Duodenal mucosa (tissue), 2 donors: ENCODE measurements at regions not wholly inside any gene's neighbourhood (a gene's known extent, or its start where the extent isn't known, plus 50 kb on each side); places are given as distances from the start of the nearest gene placed in this dataset.
"Not testable (repeated sequence)": the region's sequence is repeated elsewhere in the genome, so short reads cannot be mapped to it uniquely, and the experiment has no call there.

Source experiments
- H3K27ac ChIP-seq: one replicate; pipeline ENCODE4 v1.7.0; 2013; ENCODE audit warnings: low read depth, low read length
- H3K27me3 ChIP-seq, 2 donors: one replicate each; pipeline ENCODE4 v1.7.0; 2013; ENCODE audit warnings: low read length in 2 of 2, control low read depth in 1 of 2; ENCODE audit not compliant: insufficient read depth in 2 of 2, control insufficient read depth in 1 of 2
- H3K36me3 ChIP-seq, 2 donors: one replicate each; pipeline ENCODE4 v1.7.0; 2013; ENCODE audit warnings: low read length in 2 of 2, control low read depth in 1 of 2; ENCODE audit not compliant: insufficient read depth in 2 of 2, control insufficient read depth in 1 of 2
- H3K4me1 ChIP-seq, 2 donors: one replicate each; pipeline ENCODE4 v1.7.0; 2013; ENCODE audit warnings: low read length in 2 of 2, control low read depth in 1 of 2; ENCODE audit not compliant: insufficient read depth in 2 of 2, control insufficient read depth in 1 of 2
- H3K4me3 ChIP-seq, 2 donors: one replicate each; pipeline ENCODE4 v1.7.0; 2013; ENCODE audit warnings: low read length in 2 of 2, low read depth in 1 of 2
- H3K9ac ChIP-seq, 2 donors: one replicate each; pipeline ENCODE4 v1.7.0; 2013; ENCODE audit warnings: low read length in 2 of 2, low read depth in 1 of 2
- H3K9me3 ChIP-seq, 2 donors: one replicate each; pipeline ENCODE4 v1.7.0; 2013; ENCODE audit warnings: low read length in 2 of 2, control low read depth in 1 of 2; ENCODE audit not compliant: control insufficient read depth in 1 of 2

DNA sequence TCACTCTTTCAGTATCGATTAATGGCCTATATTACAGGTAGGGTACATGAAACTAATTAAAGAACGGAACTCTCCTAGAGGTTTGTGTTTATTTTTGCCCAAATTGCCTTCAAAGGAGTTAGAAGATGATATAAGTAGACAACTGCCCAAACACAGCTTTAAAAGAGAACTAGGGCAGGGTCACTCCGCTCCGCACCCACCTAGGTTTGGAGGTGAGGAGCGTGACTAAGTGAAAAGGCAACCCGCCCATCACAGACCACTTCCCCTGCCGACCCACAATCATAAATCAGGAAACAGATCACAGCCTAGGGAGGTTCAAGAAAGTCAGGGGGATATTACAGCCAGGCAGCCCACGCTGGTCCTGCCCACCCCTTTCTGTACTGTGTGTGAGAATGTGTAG lies 166.7 kb downstream of the C1D start:
- no peak overlapping the region for H3K4me3 ChIP-seq
- no peak overlapping the region for H3K9ac ChIP-seq
- H3K9me3 ChIP-seq = no peaks in the 10 kb centered on the region
- peaks cover 14 to 19% of the 10 kb centered on the region in 2 donors for H3K4me1 ChIP-seq
- no peaks in the 10 kb centered on the region for H3K27me3 ChIP-seq
- H3K27ac ChIP-seq = no peak overlapping the region
- no peaks in the 10 kb centered on the region for H3K36me3 ChIP-seq

GRCh38 chr2:67896476-67896875 lies 166.3 kb downstream of the C1D start:
- H3K4me1 ChIP-seq = peaks cover 10 to 16% of the 10 kb centered on the region in 2 donors
- H3K4me3 ChIP-seq = no peak overlapping the region
- H3K9ac ChIP-seq = no peak overlapping the region
- H3K27ac ChIP-seq = no peak overlapping the region
- no peaks in the 10 kb centered on the region for H3K36me3 ChIP-seq
- H3K9me3 ChIP-seq = no peaks in the 10 kb centered on the region
- no peaks in the 10 kb centered on the region for H3K27me3 ChIP-seq

DNA sequence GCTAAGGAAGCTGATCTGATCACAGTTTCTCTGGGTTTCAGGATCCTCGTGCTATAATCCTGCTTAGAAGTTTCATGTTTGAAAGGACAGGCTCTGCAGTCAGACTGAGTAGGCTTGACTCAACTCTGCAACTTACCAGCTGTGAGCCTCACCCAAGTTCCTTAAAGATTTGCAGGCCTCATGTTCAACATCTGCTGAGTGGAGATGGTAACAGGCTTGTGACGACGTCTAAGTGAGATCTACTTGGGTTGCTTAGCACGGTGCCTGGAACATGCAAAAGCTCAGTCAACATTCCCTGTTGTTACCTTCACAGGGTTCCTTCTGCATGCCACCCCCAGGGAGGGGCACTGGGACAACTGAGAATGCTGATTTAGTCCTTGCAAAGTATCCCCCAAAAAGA lies 164.2 kb downstream of the C1D start:
- Histone ChIP-seq H3K27ac (no peak overlapping the region), H3K9me3 (no peaks in the 10 kb centered on the region), H3K4me1 (no peaks in the 10 kb centered on the region), H3K9ac (no peak overlapping the region), H3K36me3 (no peaks in the 10 kb centered on the region), H3K27me3 (no peaks in the 10 kb centered on the region), H3K4me3 (no peak overlapping the region)

DNA sequence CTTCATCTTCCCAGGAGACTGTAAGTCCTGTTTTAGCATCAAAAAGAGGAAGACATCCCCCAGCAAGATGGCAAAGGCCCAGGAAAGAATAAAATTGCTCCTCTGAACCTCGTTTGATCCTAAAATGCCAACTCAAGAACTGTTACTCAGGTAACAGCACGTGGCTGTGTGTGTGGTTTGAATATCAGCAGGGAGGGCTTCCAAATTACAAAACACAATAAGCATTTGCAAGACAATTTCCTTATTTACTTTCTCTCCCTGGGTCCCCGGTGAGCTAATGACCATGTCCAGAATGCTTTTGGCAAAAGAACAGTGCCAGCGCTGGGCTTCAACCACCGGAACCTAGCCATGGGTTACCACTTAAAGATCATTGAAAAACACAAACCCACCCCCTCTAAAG lies 163.6 kb downstream of the C1D start:
- H3K27ac ChIP-seq = no peak overlapping the region
- H3K9ac ChIP-seq = no peak overlapping the region
- no peak overlapping the region for H3K4me3 ChIP-seq
- H3K4me1 ChIP-seq = no peaks in the 10 kb centered on the region
- H3K36me3 ChIP-seq = no peaks in the 10 kb centered on the region
- H3K27me3 ChIP-seq = no peaks in the 10 kb centered on the region
- H3K9me3 ChIP-seq = no peaks in the 10 kb centered on the region

DNA sequence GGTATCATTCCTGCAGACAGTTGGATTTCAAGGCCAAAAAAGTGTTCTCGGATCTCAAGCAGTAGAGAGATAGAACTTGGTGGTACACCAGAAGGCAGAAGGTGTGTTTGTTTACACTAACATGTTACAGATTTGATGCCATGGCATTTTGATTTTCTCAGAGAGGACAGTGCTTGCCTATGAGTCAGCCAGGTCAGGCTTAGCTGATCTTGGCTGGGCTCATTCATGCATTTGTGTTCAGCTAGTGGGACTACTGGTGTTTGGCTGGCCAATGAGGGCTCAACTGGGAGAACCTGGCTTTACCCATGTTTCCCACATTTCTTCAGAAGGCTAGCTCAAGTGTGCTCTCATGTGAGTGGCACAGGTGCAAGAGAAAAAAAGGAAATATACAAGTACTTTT lies 162.0 kb downstream of the C1D start:
- no peak overlapping the region for H3K27ac ChIP-seq
- no peaks in the 10 kb centered on the region for H3K36me3 ChIP-seq
- no peak overlapping the region for H3K9ac ChIP-seq
- H3K9me3 ChIP-seq = no peaks in the 10 kb centered on the region
- no peak overlapping the region for H3K4me3 ChIP-seq
- H3K4me1 ChIP-seq = no peaks in the 10 kb centered on the region
- H3K27me3 ChIP-seq = no peaks in the 10 kb centered on the region

DNA sequence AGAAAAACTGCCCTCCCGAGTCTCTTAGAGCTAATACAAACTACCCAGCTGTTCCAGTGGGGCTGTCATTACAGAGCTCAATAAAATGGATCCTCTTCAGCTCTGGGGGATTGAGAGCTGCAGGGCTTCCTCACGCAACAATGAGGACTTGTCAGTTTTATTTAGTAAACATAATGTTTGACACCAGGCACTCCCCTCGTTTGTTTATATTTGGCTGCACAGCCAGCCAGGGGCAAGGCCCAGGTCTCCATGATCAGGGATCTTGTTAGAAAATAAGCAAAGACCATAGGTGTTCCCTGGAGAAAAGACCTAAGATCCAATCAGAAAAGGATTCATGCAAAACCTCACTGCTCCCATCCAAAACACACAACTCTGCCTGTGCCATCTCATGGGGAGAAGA lies 158.2 kb downstream of the C1D start:
- no peaks in the 10 kb centered on the region for H3K36me3 ChIP-seq
- no peak overlapping the region for H3K9ac ChIP-seq
- H3K4me1 ChIP-seq = no peaks in the 10 kb centered on the region
- H3K9me3 ChIP-seq = no peaks in the 10 kb centered on the region
- no peak overlapping the region for H3K27ac ChIP-seq
- H3K4me3 ChIP-seq = no peak overlapping the region
- H3K27me3 ChIP-seq = no peaks in the 10 kb centered on the region

DNA sequence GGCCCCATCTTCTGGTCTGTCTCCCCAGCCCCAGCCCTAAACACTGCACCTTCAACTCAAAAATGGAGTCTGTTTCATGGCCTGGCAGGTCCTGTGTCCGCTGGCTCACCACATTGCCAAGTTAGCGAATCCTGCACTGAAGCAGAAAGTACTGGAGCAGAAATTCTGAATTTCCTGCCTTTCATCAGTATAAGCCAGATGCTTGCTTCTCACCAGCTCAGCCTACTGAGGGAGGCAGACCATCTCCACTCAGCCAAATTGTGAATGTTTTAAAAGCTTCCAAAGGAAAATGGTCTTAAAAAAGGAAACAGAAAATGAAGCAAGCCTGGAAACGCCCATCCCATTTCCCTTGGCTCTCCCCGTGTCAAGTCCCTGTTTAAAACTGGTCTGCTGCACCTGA lies 157.8 kb downstream of the C1D start:
- Histone ChIP-seq H3K9me3 (no peaks in the 10 kb centered on the region), H3K36me3 (no peaks in the 10 kb centered on the region), H3K4me3 (no peak overlapping the region), H3K9ac (no peak overlapping the region), H3K27me3 (no peaks in the 10 kb centered on the region), H3K4me1 (no peaks in the 10 kb centered on the region), H3K27ac (no peak overlapping the region)

DNA sequence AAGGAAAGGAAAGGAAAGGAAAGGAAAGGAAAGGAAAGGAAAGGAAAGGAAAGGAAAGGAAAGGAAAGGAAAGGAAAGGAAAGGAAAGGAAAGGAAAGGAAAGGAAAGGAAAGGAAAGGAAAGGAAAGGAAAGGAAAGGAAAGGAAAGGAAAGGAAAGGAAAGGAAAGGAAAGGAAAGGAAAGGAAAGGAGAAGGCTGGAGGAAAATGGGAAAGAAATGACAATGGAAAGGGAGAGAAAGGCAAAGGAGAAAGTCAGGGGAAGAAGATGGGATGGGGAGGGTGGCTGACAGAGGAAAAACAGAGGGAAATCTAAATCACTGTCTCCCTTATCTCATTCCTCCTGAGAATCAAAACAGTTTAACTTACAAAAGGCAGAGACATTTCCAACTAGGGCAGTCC lies 156.3 kb downstream of the C1D start:
- H3K27me3 ChIP-seq, H3K9ac ChIP-seq, H3K36me3 ChIP-seq, H3K4me1 ChIP-seq, H3K4me3 ChIP-seq, H3K9me3 ChIP-seq, H3K27ac ChIP-seq: not testable (repeated sequence)

GRCh38 chr2:67917332-67918054 lies 145.3 kb downstream of the C1D start:
- H3K4me3 ChIP-seq = no peak overlapping the region
- no peaks in the 10 kb centered on the region for H3K9me3 ChIP-seq
- no peaks in the 10 kb centered on the region for H3K27me3 ChIP-seq
- H3K4me1 ChIP-seq = no peaks in the 10 kb centered on the region
- no peaks in the 10 kb centered on the region for H3K36me3 ChIP-seq
- H3K27ac ChIP-seq = no peak overlapping the region
- no peak overlapping the region for H3K9ac ChIP-seq

GRCh38 chr2:67918471-67918870 lies 144.3 kb downstream of the C1D start:
- Histone ChIP-seq H3K27ac (no peak overlapping the region), H3K4me3 (no peak overlapping the region)

GRCh38 chr2:67919490-67919889 lies 143.3 kb downstream of the C1D start:
- Histone ChIP-seq H3K27ac (no peak overlapping the region), H3K4me1 (no peaks in the 10 kb centered on the region), H3K36me3 (no peaks in the 10 kb centered on the region), H3K27me3 (no peaks in the 10 kb centered on the region), H3K9me3 (no peaks in the 10 kb centered on the region), H3K9ac (no peak overlapping the region), H3K4me3 (no peak overlapping the region)

More at GRCh38 chr2:67918471-67918870, 144.3 kb downstream of the C1D start:
- H3K36me3 ChIP-seq = no peaks in the 10 kb centered on the region
- H3K4me1 ChIP-seq = no peaks in the 10 kb centered on the region
- H3K27me3 ChIP-seq = no peaks in the 10 kb centered on the region
- no peak overlapping the region for H3K9ac ChIP-seq
- no peaks in the 10 kb centered on the region for H3K9me3 ChIP-seq
